WTC11 (cell line): ENCODE measurements at regions not wholly inside any gene's neighbourhood (a gene's known extent, or its start where the extent isn't known, plus 50 kb on each side); places are given as distances from the start of the nearest gene placed in this dataset.

ENCODE experiments used
- ATAC-seq: fragments of 200-7000 bp; cut with Tn5 transposase; 2 replicates; pipeline ENCODE4 v1.10.0; 2021; ENCODE audit warnings: mild to moderate bottlenecking, moderate library complexity
- CTCF ChIA-PET: fragments of 300-600 bp; sonication (Branson Sonifier 250); formaldehyde crosslinking; loops from one replicate; lab custom pipeline; 2021; ENCODE audit warnings: antibody characterized with exemption; lab: Charles Lee
- POLR2A ChIA-PET: fragments of 350-600 bp; sonication (Branson Sonifier 250); formaldehyde crosslinking; loops from one replicate; lab custom pipeline; 2021; ENCODE audit warnings: antibody characterized with exemption; lab: Charles Lee
- DNase-seq: peaks from one replicate; pipeline ENCODE4 v3.0.0; 2021; ENCODE audit warnings: low spot score
- H3K27ac Mint-ChIP-seq: 2 replicates; pipeline ENCODE4 v1.8.0; 2021; ENCODE audit warnings: mixed read lengths
- H3K27me3 Mint-ChIP-seq: 2 replicates; pipeline ENCODE4 v1.8.0; 2021; ENCODE audit warnings: low read depth, mild to moderate bottlenecking, moderate library complexity, mixed read lengths
- H3K36me3 Mint-ChIP-seq: 2 replicates; pipeline ENCODE4 v1.8.0; 2021; ENCODE audit warnings: mixed read lengths
- H3K4me1 Mint-ChIP-seq: 2 replicates; pipeline ENCODE4 v1.8.0; 2022; ENCODE audit warnings: mixed read lengths
- H3K4me3 Mint-ChIP-seq: 2 replicates; pipeline ENCODE4 v1.8.0; 2021; ENCODE audit warnings: mild to moderate bottlenecking, moderate library complexity, mixed read lengths
- H3K9me3 Mint-ChIP-seq: 2 replicates; pipeline ENCODE4 v1.8.0; 2021; ENCODE audit warnings: mixed read lengths
- ATF1 ChIP-seq: sonication (generic); formaldehyde crosslinking; IDR thresholded peaks from 2 replicates; pipeline ENCODE4 v1.8.1; 2023; ENCODE audit warnings: mild to moderate bottlenecking, moderate library complexity, missing genetic modification reagents
- CREB1 ChIP-seq: sonication (generic); formaldehyde crosslinking; IDR thresholded peaks from 2 replicates; pipeline ENCODE4 v1.8.0; 2023; ENCODE audit warnings: mild to moderate bottlenecking, missing genetic modification reagents
- CREM ChIP-seq: sonication (generic); formaldehyde crosslinking; IDR thresholded peaks from 2 replicates; pipeline ENCODE4 v1.8.1; 2022; ENCODE audit warnings: mild to moderate bottlenecking, missing genetic modification reagents, moderate library complexity
- CTCF ChIP-seq: fragments of 200-600 bp; IDR thresholded peaks from 2 replicates; pipeline ENCODE4 v1.8.0; 2022; ENCODE audit warnings: antibody characterized with exemption
- EMX1 ChIP-seq: fragments of 250-450 bp; sonication (Bioruptor Pico); IDR thresholded peaks from 2 replicates; pipeline ENCODE4 v1.8.0; 2021; ENCODE audit warnings: mild to moderate bottlenecking
- GABPB1 ChIP-seq: sonication (generic); formaldehyde crosslinking; IDR thresholded peaks from 2 replicates; pipeline ENCODE4 v1.8.1; 2023; ENCODE audit warnings: mild to moderate bottlenecking, missing genetic modification reagents
- HMGA2 ChIP-seq: fragments of 250-450 bp; sonication (Bioruptor Pico); IDR thresholded peaks from 2 replicates; pipeline ENCODE4 v1.4.0; 2021; ENCODE audit warnings: mild to moderate bottlenecking, moderate library complexity
- IRF2 ChIP-seq: sonication (generic); formaldehyde crosslinking; IDR thresholded peaks from 2 replicates; pipeline ENCODE4 v1.8.0; 2022; ENCODE audit warnings: low read depth, missing genetic modification reagents, borderline replicate concordance
- NFATC4 ChIP-seq: fragments of 250-450 bp; sonication (Bioruptor Pico); IDR thresholded peaks from 2 replicates; pipeline ENCODE4 v1.9.0; 2021; ENCODE audit warnings: mild to moderate bottlenecking
- NFE2L1 ChIP-seq: sonication (generic); formaldehyde crosslinking; IDR thresholded peaks from 2 replicates; pipeline ENCODE4 v1.8.1; 2023; ENCODE audit warnings: missing genetic modification reagents
- NR1H2 ChIP-seq: sonication (generic); formaldehyde crosslinking; IDR thresholded peaks from 2 replicates; pipeline ENCODE4 v1.9.0; 2021; ENCODE audit warnings: mild to moderate bottlenecking, moderate library complexity, missing genetic modification reagents
- RORB ChIP-seq: fragments of 250-450 bp; sonication (Bioruptor Pico); IDR thresholded peaks from 2 replicates; pipeline ENCODE4 v1.9.0; 2021; ENCODE audit warnings: mild to moderate bottlenecking
- SOX15 ChIP-seq: fragments of 250-450 bp; sonication (Bioruptor Pico); IDR thresholded peaks from 2 replicates; pipeline ENCODE4 v1.9.0; 2021; ENCODE audit warnings: mild to moderate bottlenecking
- SP1 ChIP-seq: sonication (generic); formaldehyde crosslinking; conservative IDR thresholded peaks from 2 replicates; pipeline ENCODE4 v1.8.1; 2022; ENCODE audit warnings: missing genetic modification reagents
- TEAD4 ChIP-seq: sonication (generic); formaldehyde crosslinking; IDR thresholded peaks from 2 replicates; pipeline ENCODE4 v1.8.0; 2022; ENCODE audit warnings: mild to moderate bottlenecking, missing genetic modification reagents
- ZNF263 ChIP-seq: sonication (generic); formaldehyde crosslinking; IDR thresholded peaks from 2 replicates; pipeline ENCODE4 v1.8.1; 2022; ENCODE audit warnings: low read depth, mild to moderate bottlenecking, moderate library complexity, missing genetic modification reagents
- ZNF423 ChIP-seq: fragments of 250-450 bp; sonication (Bioruptor Pico); IDR thresholded peaks from 2 replicates; pipeline ENCODE4 v2.1.2; 2022; ENCODE audit warnings: mild to moderate bottlenecking, moderate library complexity
- ZNF532 ChIP-seq: fragments of 250-450 bp; sonication (Bioruptor Pico); IDR thresholded peaks from 2 replicates; pipeline ENCODE4 v1.9.0; 2021; ENCODE audit warnings: mild to moderate bottlenecking, borderline replicate concordance

GRCh38 chr2:51711766-51712165 lies 679.8 kb upstream of the NRXN1 start:
- peaks cover 16% of the 10 kb centered on the region for H3K9me3 Mint-ChIP-seq
- no peak for ATAC-seq
- H3K27me3 Mint-ChIP-seq: no peaks in the 10 kb centered on the region
- H3K27ac Mint-ChIP-seq: no peak overlapping the region
- ChIA-PET POLR2A (no interaction called here), CTCF (interaction anchor here (0.8 kb wide), 1 partner anchor 16 kb away, joined by 3 read pairs; no protein-coding TSS in a partner anchor)
- peaks cover 11% of the 10 kb centered on the region for H3K36me3 Mint-ChIP-seq
- no peak for DNase-seq
- TF ChIP-seq ZNF532 (no peak), ATF1 (CRISPR knock-in tag) (no peak), EMX1 (no peak), NFE2L1 (CRISPR knock-in tag) (no peak), CREM (CRISPR knock-in tag) (no peak), NFATC4 (CRISPR knock-in tag) (no peak), IRF2 (CRISPR knock-in tag) (no peak), NR1H2 (CRISPR knock-in tag) (no peak), CREB1 (no peak), TEAD4 (CRISPR knock-in tag) (no peak), SOX15 (CRISPR knock-in tag) (no peak), SP1 (no peak), RORB (CRISPR knock-in tag) (no peak), ZNF263 (CRISPR knock-in tag) (no peak)
- H3K4me1 Mint-ChIP-seq: peaks cover 10% of the 10 kb centered on the region
- H3K4me3 Mint-ChIP-seq: no peak overlapping the region

- no peak overlapping the region for H3K27ac Mint-ChIP-seq
- peaks cover 10% of the 10 kb centered on the region for H3K4me1 Mint-ChIP-seq
- CTCF ChIA-PET: interaction anchor here (1.0 to 1.7 kb wide), 2 partner anchors 15 to 286 kb away, joined by 3 to 4 read pairs; no protein-coding TSS in a partner anchor
- POLR2A ChIA-PET: no interaction called here
- H3K4me3 Mint-ChIP-seq: no peak overlapping the region
- DNase-seq (peak; percentile 57), ATAC-seq (peak; percentile 100)
- TF ChIP-seq HMGA2 (CRISPR knock-in tag) (no peak), ZNF532 (no peak), CTCF (peak; percentile 29; the same call in 1 of the 2 replicates), ZNF423 (CRISPR knock-in tag) (no peak; the same call in 1 of the 2 replicates), GABPB1 (CRISPR knock-in tag) (no peak)
- peaks cover 16% of the 10 kb centered on the region for H3K9me3 Mint-ChIP-seq
- H3K27me3 Mint-ChIP-seq: no peaks in the 10 kb centered on the region
- H3K36me3 Mint-ChIP-seq: peaks cover 11% of the 10 kb centered on the region
Measured at GRCh38 chr2:51710222-51710621, 678.3 kb upstream of the NRXN1 start.
